IMR-90 (cell line): ENCODE measurements at regions not wholly inside any gene's neighbourhood (a gene's known extent, or its start where the extent isn't known, plus 50 kb on each side); places are given as distances from the start of the nearest gene placed in this dataset.
"Not testable (repeated sequence)": the region's sequence is repeated elsewhere in the genome, so short reads cannot be mapped to it uniquely, and the experiment has no call there.

Experiments used
- BHLHE40 ChIP-seq: fragments of 150-350 bp; IDR thresholded peaks from 2 replicates; pipeline ENCODE4 v1.6.1; 2016; ENCODE audit warnings: mild to moderate bottlenecking, low read depth, low read length
- CEBPB ChIP-seq: IDR thresholded peaks from 2 replicates; pipeline ENCODE4 v1.6.1; 2012; ENCODE audit warnings: low read depth, low read length, improper control_type of control experiment
- POLR2A ChIP-seq: IDR thresholded peaks from 2 replicates; pipeline ENCODE4 v1.6.1; 2012; ENCODE audit warnings: mild to moderate bottlenecking, low read depth, low read length
- SMC3 ChIP-seq: fragments of 150-350 bp; IDR thresholded peaks from 2 replicates; pipeline ENCODE4 v1.6.1; 2016; ENCODE audit warnings: low read depth, mild to moderate bottlenecking, antibody characterized with exemption, low read length, moderate library complexity
- TF ChIP-seq, protein P1 (sequence below): conservative IDR thresholded peaks from 2 replicates; pipeline ENCODE4 v1.5.1; 2012; ENCODE audit warnings: mild to moderate bottlenecking, low read depth, low read length, improper control_type of control experiment

- TF ChIP-seq, protein P1, sequence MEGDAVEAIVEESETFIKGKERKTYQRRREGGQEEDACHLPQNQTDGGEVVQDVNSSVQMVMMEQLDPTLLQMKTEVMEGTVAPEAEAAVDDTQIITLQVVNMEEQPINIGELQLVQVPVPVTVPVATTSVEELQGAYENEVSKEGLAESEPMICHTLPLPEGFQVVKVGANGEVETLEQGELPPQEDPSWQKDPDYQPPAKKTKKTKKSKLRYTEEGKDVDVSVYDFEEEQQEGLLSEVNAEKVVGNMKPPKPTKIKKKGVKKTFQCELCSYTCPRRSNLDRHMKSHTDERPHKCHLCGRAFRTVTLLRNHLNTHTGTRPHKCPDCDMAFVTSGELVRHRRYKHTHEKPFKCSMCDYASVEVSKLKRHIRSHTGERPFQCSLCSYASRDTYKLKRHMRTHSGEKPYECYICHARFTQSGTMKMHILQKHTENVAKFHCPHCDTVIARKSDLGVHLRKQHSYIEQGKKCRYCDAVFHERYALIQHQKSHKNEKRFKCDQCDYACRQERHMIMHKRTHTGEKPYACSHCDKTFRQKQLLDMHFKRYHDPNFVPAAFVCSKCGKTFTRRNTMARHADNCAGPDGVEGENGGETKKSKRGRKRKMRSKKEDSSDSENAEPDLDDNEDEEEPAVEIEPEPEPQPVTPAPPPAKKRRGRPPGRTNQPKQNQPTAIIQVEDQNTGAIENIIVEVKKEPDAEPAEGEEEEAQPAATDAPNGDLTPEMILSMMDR, result not testable (repeated sequence)
- TF ChIP-seq BHLHE40, POLR2A, SMC3, CEBPB: not testable (repeated sequence)
Observed at GRCh38 chr18:30772170-30772569, 270.4 kb downstream of the DSC3 start.
